IPS-20b (cell line): ENCODE measurements at regions not wholly inside any gene's neighbourhood (a gene's known extent, or its start where the extent isn't known, plus 50 kb on each side); places are given as distances from the start of the nearest gene placed in this dataset.

Experiments
- H3K27ac ChIP-seq: one replicate; pipeline ENCODE4 v1.5.1; 2013; ENCODE audit warnings: low read length
- H3K27me3 ChIP-seq: 2 replicates; pipeline ENCODE4 v1.6.1; 2013; ENCODE audit warnings: mild to moderate bottlenecking, low read length, inconsistent platforms; ENCODE audit not compliant: insufficient read depth
- H3K36me3 ChIP-seq: 2 replicates; pipeline ENCODE4 v1.6.1; 2013; ENCODE audit warnings: low read depth, mild to moderate bottlenecking, inconsistent platforms, low read length, moderate library complexity; ENCODE audit not compliant: insufficient read depth
- H3K4me1 ChIP-seq: 2 replicates; pipeline ENCODE4 v1.6.1; 2013; ENCODE audit warnings: mild to moderate bottlenecking, control low read depth, inconsistent platforms, low read length, moderate library complexity; ENCODE audit not compliant: insufficient read depth
- H3K4me3 ChIP-seq: 2 replicates; pipeline ENCODE4 v1.5.1; 2013; ENCODE audit warnings: mild to moderate bottlenecking, low read length, inconsistent platforms
- H3K9ac ChIP-seq: 2 replicates; pipeline ENCODE4 v1.6.1; 2013; ENCODE audit warnings: low read depth, mild to moderate bottlenecking, inconsistent platforms, low read length, moderate library complexity
- H3K9me3 ChIP-seq: 2 replicates; pipeline ENCODE4 v1.6.1; 2013; ENCODE audit warnings: mild to moderate bottlenecking, low read depth, low read length, inconsistent platforms; ENCODE audit not compliant: insufficient read depth

GRCh38 chr16:85553436-85554113 lies 59.5 kb upstream of the GSE1 start:
- Histone ChIP-seq H3K27ac (no peak overlapping the region), H3K27me3 (peaks cover 21% of the 10 kb centered on the region; the same call in 1 of the 2 replicates), H3K9ac (peak overlapping the region; percentile 60; the same call in 1 of the 2 replicates), H3K9me3 (no peaks in the 10 kb centered on the region), H3K4me3 (peak overlapping the region; percentile 87), H3K36me3 (no peaks in the 10 kb centered on the region), H3K4me1 (peaks cover 16% of the 10 kb centered on the region; the same call in 1 of the 2 replicates)

DNA sequence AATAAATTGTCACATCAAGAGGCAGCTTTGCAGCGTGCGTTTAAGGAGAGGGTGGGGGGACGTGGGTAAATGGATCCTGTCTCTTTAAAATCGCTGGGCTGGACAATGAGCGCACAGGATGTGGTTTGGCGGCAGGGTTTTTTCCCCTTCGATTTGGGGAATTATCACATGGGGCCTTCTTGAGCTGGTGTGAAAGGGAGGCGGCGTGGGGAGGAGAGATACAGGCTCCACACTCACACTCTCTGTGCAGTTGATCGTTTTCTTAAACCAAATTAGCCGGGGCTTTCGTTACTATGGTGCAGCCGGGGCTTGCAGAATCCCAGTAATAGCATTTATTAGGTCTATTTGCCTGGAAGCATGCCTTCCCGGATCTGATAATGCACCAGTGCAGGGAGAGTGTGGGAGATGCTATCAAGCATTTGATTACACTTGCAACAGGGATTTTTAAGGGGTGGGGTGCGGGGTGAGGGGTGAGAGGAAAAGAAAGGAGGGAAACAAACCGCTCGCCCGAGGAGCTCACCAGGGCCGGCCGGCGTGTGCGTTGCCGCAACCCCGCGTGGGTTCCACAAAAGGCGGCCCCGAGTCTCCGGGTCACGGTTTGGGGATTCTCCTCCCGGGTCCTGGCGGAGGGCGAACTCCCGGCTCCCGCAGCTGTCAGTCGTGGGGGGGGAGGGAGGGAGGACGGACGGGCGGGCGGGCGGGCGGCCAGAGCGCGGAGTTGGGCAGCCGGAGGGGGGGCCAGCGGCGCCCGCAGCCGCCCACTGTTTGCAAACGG lies 58.8 kb upstream of the GSE1 start:
- Histone ChIP-seq H3K36me3 (no peaks in the 10 kb centered on the region), H3K4me3 (peak overlapping the region; percentile 87), H3K27ac (no peak overlapping the region), H3K4me1 (peaks cover 17% of the 10 kb centered on the region; the same call in 1 of the 2 replicates), H3K27me3 (peaks cover 21% of the 10 kb centered on the region; the same call in 1 of the 2 replicates), H3K9me3 (no peaks in the 10 kb centered on the region), H3K9ac (peak overlapping the region; percentile 60; the same call in 1 of the 2 replicates)

GRCh38 chr16:85554889-85555718 lies 58.0 kb upstream of the GSE1 start:
- H3K4me1 ChIP-seq, result peaks cover 17% of the 10 kb centered on the region; the same call in 1 of the 2 replicates
- no peak overlapping the region for H3K27ac ChIP-seq
- H3K27me3 ChIP-seq, result peaks cover 21% of the 10 kb centered on the region; the same call in 1 of the 2 replicates

DNA sequence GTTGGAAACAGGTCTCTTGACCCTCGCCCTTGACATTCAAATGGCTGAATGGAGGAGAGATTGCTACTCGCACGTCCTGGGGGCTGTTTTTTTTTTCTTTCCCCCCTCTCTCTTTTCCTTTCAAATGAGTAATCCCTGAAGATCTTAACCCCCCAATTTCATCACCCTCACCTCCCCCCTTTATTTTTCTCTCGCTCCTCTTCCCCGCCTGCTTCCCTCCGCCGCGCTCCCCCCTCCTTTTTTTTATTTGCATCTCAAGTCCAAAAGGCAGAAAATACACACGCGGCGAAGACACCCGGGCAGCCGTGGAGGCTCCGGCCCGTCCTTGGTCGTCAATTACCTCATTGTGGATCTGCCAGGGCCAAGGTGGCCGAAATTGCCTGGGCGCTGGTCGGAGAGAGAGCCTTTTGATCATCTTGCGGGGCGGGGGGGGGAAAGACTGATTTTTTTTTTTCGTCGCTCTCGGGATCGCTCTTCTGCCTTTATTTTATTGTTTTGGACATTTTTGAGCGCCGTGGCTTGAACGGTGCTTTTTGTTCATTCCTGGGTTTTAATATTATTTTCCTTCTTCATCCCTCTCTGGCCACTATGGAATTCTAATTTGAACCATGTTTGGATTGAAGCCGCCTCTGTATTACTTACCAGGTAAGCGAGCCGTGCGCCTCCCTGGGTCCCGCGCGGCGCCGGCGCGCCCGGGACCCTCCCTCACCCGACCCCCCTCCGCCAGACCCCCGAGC lies 57.2 kb upstream of the GSE1 start:
- no peak overlapping the region for H3K27ac ChIP-seq
- peak overlapping the region; percentile 82; the same call in 1 of the 2 replicates for H3K9ac ChIP-seq
- no peaks in the 10 kb centered on the region for H3K36me3 ChIP-seq
- H3K27me3 ChIP-seq, result peaks cover 21% of the 10 kb centered on the region; the same call in 1 of the 2 replicates
- no peaks in the 10 kb centered on the region for H3K9me3 ChIP-seq
- peaks cover 17% of the 10 kb centered on the region; the same call in 1 of the 2 replicates for H3K4me1 ChIP-seq
- H3K4me3 ChIP-seq, result peak overlapping the region; percentile 87

More at GRCh38 chr16:85554889-85555718, 58.0 kb upstream of the GSE1 start:
- Histone ChIP-seq H3K4me3 (peak overlapping the region; percentile 87), H3K9ac (peak overlapping the region; percentile 82; the same call in 1 of the 2 replicates), H3K36me3 (no peaks in the 10 kb centered on the region), H3K9me3 (no peaks in the 10 kb centered on the region)

GRCh38 chr16:85556456-85557082 lies 56.6 kb upstream of the GSE1 start:
- Histone ChIP-seq H3K4me1 (peaks cover 17% of the 10 kb centered on the region; the same call in 1 of the 2 replicates), H3K4me3 (peak overlapping the region; percentile 87), H3K9ac (peak overlapping the region; percentile 82; the same call in 1 of the 2 replicates), H3K27me3 (peaks cover 21% of the 10 kb centered on the region; the same call in 1 of the 2 replicates), H3K27ac (no peak overlapping the region), H3K9me3 (no peaks in the 10 kb centered on the region), H3K36me3 (no peaks in the 10 kb centered on the region)

GRCh38 chr16:85557083-85557970 lies 55.8 kb upstream of the GSE1 start:
- Histone ChIP-seq H3K4me3 (peak overlapping the region; percentile 87), H3K36me3 (no peaks in the 10 kb centered on the region), H3K9me3 (no peaks in the 10 kb centered on the region), H3K27me3 (peaks cover 21% of the 10 kb centered on the region; the same call in 1 of the 2 replicates), H3K4me1 (peaks cover 21% of the 10 kb centered on the region; the same call in 1 of the 2 replicates), H3K27ac (no peak overlapping the region), H3K9ac (peak overlapping the region; percentile 82; the same call in 1 of the 2 replicates)

DNA sequence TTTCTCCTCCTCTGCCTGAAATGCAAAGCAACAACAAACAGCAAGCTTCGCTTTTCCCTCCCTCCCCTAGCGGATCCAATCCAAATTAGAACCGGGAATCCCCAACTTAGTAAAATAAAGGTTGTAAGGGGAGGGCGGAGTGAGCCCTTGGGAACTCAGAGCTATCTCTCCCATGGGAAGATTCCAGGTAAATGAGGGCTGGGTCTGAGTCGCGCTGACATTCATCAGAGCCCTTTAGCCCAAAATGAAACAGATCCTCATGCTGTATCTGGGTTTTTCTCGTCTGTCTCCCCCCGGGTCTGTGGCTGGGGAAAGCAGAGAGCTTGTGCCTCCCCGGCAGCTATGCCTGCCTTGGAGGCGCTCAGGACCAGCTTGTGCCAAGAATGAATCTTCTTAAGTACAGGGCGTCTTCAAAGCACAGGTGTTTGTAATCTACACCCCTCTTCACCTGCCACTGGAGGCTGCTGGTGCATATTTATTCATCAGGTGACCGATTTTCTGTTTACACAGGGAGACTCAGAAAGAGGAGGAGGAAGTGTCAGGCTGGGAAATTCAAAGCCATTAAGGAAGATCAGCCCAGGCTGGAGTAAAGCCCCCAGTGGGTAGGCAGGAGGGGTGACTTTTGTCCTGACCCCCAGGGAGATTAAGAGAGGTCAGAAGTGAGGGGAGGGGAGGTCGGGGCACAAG lies 55.0 kb upstream of the GSE1 start:
- no peak overlapping the region for H3K27ac ChIP-seq

GRCh38 chr16:85560932-85561247 lies 52.2 kb upstream of the GSE1 start:
- peaks cover 23% of the 10 kb centered on the region; the same call in 1 of the 2 replicates for H3K4me1 ChIP-seq
- no peak overlapping the region for H3K9ac ChIP-seq
- H3K36me3 ChIP-seq, result no peaks in the 10 kb centered on the region
- no peaks in the 10 kb centered on the region for H3K9me3 ChIP-seq
- H3K27me3 ChIP-seq, result peaks cover 12% of the 10 kb centered on the region; the same call in 1 of the 2 replicates
- H3K27ac ChIP-seq, result no peak overlapping the region
- H3K4me3 ChIP-seq, result no peak overlapping the region

More for the DNA sequence above, 55.0 kb upstream of the GSE1 start:
- Histone ChIP-seq H3K27me3 (peaks cover 21% of the 10 kb centered on the region; the same call in 1 of the 2 replicates), H3K4me3 (peak overlapping the region; percentile 87), H3K36me3 (no peaks in the 10 kb centered on the region), H3K9ac (peak overlapping the region; percentile 82; the same call in 1 of the 2 replicates), H3K4me1 (peaks cover 23% of the 10 kb centered on the region; the same call in 1 of the 2 replicates), H3K9me3 (no peaks in the 10 kb centered on the region)

- peaks cover 26% of the 10 kb centered on the region; the same call in 1 of the 2 replicates for H3K4me1 ChIP-seq
These were observed 51.7 kb upstream of the GSE1 start for GRCh38 chr16:85561248-85562092.

More at GRCh38 chr16:85561248-85562092, 51.7 kb upstream of the GSE1 start:
- no peak overlapping the region for H3K9ac ChIP-seq
- no peak overlapping the region for H3K4me3 ChIP-seq
- H3K27me3 ChIP-seq, result peaks cover 12% of the 10 kb centered on the region; the same call in 1 of the 2 replicates
- H3K27ac ChIP-seq, result no peak overlapping the region
- no peaks in the 10 kb centered on the region for H3K9me3 ChIP-seq
- H3K36me3 ChIP-seq, result no peaks in the 10 kb centered on the region
